Coronary artery (tissue), 2 donors: ENCODE measurements at regions not wholly inside any gene's neighbourhood (a gene's known extent, or its start where the extent isn't known, plus 50 kb on each side); places are given as distances from the start of the nearest gene placed in this dataset.

Experiments
- DNase-seq: peaks from one replicate; pipeline ENCODE4 v3.0.0-alpha.2; 2017; ENCODE audit warnings: low spot score
- H3K27ac ChIP-seq, 2 donors: fragments of 200-600 bp; sonication (generic); one replicate each; pipeline ENCODE4 v1.5.1; 2016 to 2019
- H3K4me3 ChIP-seq: fragments of 200-600 bp; sonication (generic); 2 replicates; pipeline ENCODE4 v1.5.1; 2016; ENCODE audit warnings: mild to moderate bottlenecking, moderate library complexity
- TF ChIP-seq, protein P1 (sequence below): fragments of 200-600 bp; sonication (generic); IDR thresholded peaks from one replicate; pipeline ENCODE4 v1.5.1; 2019; ENCODE audit warnings: antibody characterized with exemption

DNA sequence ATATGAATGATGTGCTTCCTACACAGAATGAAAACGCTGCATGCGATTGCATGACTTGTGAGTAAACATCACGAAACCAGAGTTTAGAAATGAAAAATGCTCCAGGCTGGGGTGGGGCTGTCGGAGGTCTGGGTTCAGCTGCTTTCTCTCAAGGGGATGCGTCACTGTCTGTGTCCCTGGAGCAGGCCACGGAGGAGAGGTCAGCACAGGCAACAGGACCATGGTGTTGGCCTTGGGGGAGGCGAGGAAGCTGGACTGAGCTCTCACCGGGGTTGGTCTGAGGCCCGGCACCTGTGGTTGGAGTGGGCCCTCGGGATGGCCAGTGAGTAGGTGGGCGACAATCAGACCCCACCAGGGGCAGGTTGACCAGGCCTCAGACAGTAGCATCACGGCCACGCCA, 89.0 kb upstream of the TMEM18 start:
- no peak for DNase-seq
- Histone ChIP-seq H3K4me3 (no peak overlapping the region), H3K27ac (no peak overlapping the region)
- TF ChIP-seq, protein P1, sequence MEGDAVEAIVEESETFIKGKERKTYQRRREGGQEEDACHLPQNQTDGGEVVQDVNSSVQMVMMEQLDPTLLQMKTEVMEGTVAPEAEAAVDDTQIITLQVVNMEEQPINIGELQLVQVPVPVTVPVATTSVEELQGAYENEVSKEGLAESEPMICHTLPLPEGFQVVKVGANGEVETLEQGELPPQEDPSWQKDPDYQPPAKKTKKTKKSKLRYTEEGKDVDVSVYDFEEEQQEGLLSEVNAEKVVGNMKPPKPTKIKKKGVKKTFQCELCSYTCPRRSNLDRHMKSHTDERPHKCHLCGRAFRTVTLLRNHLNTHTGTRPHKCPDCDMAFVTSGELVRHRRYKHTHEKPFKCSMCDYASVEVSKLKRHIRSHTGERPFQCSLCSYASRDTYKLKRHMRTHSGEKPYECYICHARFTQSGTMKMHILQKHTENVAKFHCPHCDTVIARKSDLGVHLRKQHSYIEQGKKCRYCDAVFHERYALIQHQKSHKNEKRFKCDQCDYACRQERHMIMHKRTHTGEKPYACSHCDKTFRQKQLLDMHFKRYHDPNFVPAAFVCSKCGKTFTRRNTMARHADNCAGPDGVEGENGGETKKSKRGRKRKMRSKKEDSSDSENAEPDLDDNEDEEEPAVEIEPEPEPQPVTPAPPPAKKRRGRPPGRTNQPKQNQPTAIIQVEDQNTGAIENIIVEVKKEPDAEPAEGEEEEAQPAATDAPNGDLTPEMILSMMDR, result no peak

GRCh38 chr2:765369-765768, 88.2 kb upstream of the TMEM18 start:
- DNase-seq, result no peak
- TF ChIP-seq, protein P1, result no peak
- Histone ChIP-seq H3K27ac (no peak overlapping the region), H3K4me3 (no peak overlapping the region)

DNA sequence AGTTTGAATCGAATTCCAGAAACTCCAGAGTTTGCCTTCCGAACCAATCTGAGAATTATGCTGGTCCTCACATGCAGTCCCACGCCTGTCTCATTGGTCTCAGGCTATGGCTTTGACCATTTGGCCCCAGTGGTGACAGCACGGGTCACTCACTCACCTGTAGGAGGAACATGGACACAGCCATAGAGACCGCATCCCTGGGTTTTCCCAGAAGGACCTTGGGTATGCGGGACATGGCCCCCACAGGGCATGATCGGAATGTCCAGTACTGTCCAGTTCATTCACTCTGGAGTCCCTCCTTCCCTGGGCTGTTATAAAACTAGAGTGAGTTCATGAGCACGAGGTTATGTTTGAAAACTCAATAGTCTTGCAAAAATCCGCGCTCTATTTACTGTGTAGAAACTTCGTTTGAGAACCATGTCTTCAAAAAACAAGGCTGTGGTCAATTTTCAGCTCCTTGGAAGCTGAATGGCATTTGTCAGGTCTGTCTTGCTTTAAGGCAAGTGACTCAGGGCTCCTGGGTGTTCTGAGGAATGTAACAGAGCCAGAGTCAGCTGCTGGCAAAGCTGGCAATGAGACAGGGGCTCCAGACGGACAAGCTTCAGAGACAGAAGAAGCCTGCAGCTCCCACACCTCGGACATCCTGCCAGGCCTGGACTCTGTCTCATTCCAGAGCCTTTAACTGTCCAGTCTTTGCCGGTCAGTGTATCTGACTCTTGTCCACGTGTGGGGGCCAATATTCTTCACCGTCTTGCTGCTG, 86.7 kb upstream of the TMEM18 start:
- DNase-seq, result no peak

DNA sequence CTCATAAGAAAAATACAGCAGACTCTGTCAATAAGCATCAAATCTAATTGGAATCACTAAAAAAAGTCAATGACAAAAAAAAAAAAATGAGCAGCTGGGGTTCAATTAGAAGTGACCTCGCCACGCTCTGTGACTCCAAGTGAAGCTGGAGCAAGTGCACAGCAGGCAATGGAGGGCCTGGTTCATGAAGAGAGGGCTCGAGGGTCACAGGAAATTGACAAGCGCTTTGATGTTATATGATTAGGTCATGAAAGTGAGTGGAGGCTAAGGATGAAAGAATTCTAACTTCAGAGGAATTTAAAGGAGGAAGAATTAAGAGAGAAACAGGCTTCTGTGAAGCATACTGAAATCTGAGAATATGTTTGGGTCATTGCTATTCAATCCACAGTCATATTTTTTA, 85.4 kb upstream of the TMEM18 start:
- H3K4me3 ChIP-seq, result no peak overlapping the region
- no peak for DNase-seq
- no peak overlapping the region for H3K27ac ChIP-seq
- TF ChIP-seq, protein P1, result no peak

More for the DNA sequence above, 86.7 kb upstream of the TMEM18 start:
- TF ChIP-seq, protein P1, result no peak
- Histone ChIP-seq H3K27ac (no peak overlapping the region), H3K4me3 (no peak overlapping the region)

DNA sequence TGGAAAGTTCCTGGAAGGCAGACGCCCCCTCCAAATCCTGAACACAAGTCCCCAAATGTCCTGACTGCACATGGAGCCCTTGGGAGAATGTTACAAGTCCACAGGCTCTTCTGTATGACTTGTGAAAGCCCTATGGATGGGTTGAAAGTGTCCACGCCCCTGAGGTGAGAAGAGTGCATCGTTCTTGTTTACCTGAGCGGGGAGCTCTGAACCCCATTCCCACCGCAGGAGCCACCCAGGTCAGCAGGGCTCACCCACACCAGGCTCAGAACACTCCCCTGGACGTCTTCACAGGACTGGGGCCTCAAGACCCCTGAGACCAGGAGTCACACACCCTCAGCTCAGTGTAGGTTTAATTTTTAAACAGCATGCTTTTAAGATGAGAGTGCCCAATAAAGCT, 84.2 kb upstream of the TMEM18 start:
- TF ChIP-seq, protein P1, result no peak
- Histone ChIP-seq H3K4me3 (no peak overlapping the region), H3K27ac (no peak overlapping the region)
- no peak for DNase-seq

- TF ChIP-seq, protein P1, result no peak
- H3K27ac ChIP-seq, result no peak overlapping the region
- no peak for DNase-seq
- no peak overlapping the region for H3K4me3 ChIP-seq
Observed at GRCh38 chr2:760001-760400, 82.8 kb upstream of the TMEM18 start.
